ENCODE measurements at regions not wholly inside any gene's neighbourhood (a gene's known extent, or its start where the extent isn't known, plus 50 kb on each side); places are given as distances from the start of the nearest gene placed in this dataset.
"Not testable (repeated sequence)": the region's sequence is repeated elsewhere in the genome, so short reads cannot be mapped to it uniquely, and the experiment has no call there.

- DNase-seq (ENCODE audit: low read depth in 1 of 2, low spot score in 1 of 2) = no peak
- TF ChIP-seq JUND (IDR thresholded peaks at IDR 0.05; ENCODE audit: low read depth) = no peak
- in situ Hi-C loops (cut with HindIII; ENCODE audit: low pct_unique_long_range_greater_than_20kb, low sequenced_read_pairs) = no loop called here
Observed at GRCh38 chr15:79549196-79549595, 117.1 kb downstream of the MINAR1 start.

DNA sequence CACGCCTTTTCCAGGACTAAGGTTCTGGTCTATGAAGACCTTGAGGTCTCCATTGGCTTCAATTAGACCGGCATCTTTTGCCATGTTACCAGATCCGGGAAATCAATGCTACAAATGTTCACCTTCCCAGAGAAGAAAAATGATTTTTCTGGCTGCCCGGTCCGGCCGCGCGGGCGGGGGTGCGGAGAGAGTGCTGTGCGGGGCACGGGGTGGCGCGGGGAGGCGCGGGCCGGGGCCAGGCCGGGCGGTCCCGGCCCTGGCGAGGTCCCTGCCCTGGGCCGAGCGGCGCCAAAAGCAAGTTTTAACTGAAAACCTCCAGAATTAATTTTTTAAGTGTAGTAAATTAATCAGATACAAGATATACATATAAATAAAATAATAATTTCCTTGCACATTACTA, 128.2 kb downstream of the MINAR1 start:
- TF ChIP-seq JUND (IDR thresholded peaks at IDR 0.05; ENCODE audit: low read depth) = no peak
- no peak for DNase-seq (ENCODE audit: low read depth in 1 of 2, low spot score in 1 of 2)
- in situ Hi-C loops (cut with HindIII; ENCODE audit: low pct_unique_long_range_greater_than_20kb, low sequenced_read_pairs) = no loop called here

- no peak for DNase-seq (ENCODE audit: low read depth in 1 of 2, low spot score in 1 of 2)
- in situ Hi-C loops (cut with HindIII; ENCODE audit: low pct_unique_long_range_greater_than_20kb, low sequenced_read_pairs) = no loop called here
Observed at GRCh38 chr15:79561982-79562381, 129.8 kb downstream of the MINAR1 start.

DNA sequence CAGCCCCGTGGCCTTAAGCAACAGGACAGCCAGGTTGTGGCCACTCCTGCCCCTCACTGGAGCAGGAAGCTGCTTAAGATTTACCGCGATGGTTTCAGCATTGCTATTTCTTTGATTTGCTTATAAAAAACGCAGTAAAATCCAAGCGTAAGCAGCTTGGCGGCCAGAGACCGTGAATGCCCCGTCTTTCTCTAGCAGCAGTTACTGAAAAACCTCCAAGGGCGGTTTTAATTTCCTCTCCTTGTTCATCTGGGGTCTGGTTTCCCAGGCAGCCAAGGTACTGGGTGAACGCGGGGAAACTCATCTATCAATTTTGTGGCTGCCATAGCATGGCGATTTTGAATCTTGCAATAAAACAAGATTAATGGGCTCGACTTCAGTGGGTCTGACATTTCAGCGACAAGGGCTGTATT, 130.3 kb downstream of the MINAR1 start:
- DNase-seq (ENCODE audit: low read depth in 1 of 2, low spot score in 1 of 2) = no peak
- TF ChIP-seq JUND (IDR thresholded peaks at IDR 0.05; ENCODE audit: low read depth) = no peak

More at GRCh38 chr15:79561982-79562381, 129.8 kb downstream of the MINAR1 start:
- TF ChIP-seq JUND (IDR thresholded peaks at IDR 0.05; ENCODE audit: low read depth) = no peak

DNA sequence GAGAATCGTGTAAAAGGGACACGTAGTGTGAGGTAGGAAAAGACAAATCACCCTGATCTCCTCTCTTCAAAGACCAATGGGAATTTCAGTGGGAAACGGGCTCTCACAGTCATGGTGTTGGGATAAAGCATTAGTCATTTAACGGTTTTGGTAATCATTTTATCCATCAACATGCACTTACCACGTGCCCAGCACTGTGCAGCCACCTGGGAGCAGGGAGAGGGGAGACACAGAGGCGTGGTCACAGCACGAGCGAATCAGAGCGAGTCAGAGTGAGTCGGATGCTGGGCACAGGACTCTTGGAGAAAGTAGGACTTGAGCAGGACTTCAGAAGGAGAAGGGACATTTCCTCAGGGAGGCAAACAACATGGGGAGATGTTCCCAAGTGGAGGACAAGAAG, 130.8 kb downstream of the MINAR1 start:
- in situ Hi-C loops (cut with HindIII; ENCODE audit: low pct_unique_long_range_greater_than_20kb, low sequenced_read_pairs) = no loop called here
- DNase-seq (ENCODE audit: low read depth in 1 of 2, low spot score in 1 of 2) = no peak
- no peak for TF ChIP-seq JUND (IDR thresholded peaks at IDR 0.05; ENCODE audit: low read depth)

More for the DNA sequence above, 130.3 kb downstream of the MINAR1 start:
- in situ Hi-C loops (cut with HindIII; ENCODE audit: low pct_unique_long_range_greater_than_20kb, low sequenced_read_pairs) = no loop called here

- no peak for TF ChIP-seq JUND (IDR thresholded peaks at IDR 0.05; ENCODE audit: low read depth)
- no peak for DNase-seq (ENCODE audit: low read depth in 1 of 2, low spot score in 1 of 2)
- in situ Hi-C loops (cut with HindIII; ENCODE audit: low pct_unique_long_range_greater_than_20kb, low sequenced_read_pairs) = no loop called here
Observed at GRCh38 chr15:79570004-79570403, 137.9 kb downstream of the MINAR1 start.

GRCh38 chr15:79572691-79573404, 140.7 kb downstream of the MINAR1 start:
- in situ Hi-C loops (cut with HindIII; ENCODE audit: low pct_unique_long_range_greater_than_20kb, low sequenced_read_pairs) = no loop called here
- DNase-seq (ENCODE audit: low read depth in 1 of 2, low spot score in 1 of 2) = no peak
- TF ChIP-seq JUND (IDR thresholded peaks at IDR 0.05; ENCODE audit: low read depth) = no peak

DNA sequence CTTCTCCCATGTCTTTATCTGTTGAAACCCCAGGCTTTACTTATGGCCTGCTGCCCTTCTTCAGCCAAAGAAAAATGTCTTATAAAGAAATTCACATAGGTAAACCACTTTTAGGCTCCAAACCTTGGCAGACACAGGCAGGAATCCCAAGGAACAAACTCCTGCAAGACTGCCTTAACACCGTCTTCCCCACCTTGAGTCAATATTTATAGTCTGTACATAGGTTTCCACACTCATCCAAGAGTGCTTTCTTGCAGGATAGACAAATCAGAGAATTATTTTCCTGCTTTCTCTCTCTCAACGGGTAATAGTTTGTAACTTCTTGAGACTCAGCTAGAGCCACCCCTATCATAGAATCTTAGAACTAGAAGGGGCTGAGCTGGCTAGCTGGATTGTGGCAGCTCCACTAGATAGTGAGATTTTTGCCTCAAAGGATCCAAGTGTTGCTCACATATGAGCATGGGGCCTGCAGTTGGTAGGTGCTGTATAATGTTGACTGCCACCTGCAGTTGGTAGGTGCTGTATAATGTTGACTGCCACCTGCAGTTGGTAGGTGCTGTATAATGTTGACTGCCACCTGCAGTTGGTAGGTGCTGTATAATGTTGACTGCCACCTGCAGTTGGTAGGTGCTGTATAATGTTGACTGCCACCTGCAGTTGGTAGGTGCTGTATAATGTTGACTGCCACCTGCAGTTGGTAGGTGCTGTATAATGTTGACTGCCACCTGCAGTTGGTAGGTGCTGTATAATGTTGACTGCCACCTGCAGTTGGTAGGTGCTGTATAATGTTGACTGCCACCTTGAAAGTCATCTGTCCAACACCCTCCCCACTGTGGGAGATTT, 142.5 kb downstream of the MINAR1 start:
- in situ Hi-C loops (cut with HindIII; ENCODE audit: low pct_unique_long_range_greater_than_20kb, low sequenced_read_pairs) = not testable (repeated sequence)
- DNase-seq (ENCODE audit: low read depth in 1 of 2, low spot score in 1 of 2) = peak in 1 of 2 experiments; percentile 50

DNA sequence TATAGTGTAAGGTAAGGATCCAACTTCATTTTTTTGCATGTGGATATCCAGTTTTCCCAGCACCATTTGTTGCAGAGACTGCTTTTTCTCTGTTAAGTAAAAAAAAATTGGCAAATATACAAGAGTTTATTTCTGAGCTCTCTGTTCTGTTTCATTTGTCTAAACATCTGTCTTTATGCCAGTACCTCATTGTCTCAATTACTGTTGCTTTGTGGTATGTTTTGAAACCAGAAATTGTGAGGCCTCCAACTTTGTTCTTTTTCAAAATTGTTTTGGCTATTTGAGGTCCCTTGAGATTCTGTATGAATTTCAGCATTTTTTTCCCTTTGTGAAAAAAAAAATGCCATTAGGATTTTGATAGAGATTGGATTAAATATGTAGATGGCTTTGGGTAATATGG, 150.5 kb downstream of the MINAR1 start:
- TF ChIP-seq JUND (IDR thresholded peaks at IDR 0.05; ENCODE audit: low read depth) = no peak
- no peak for DNase-seq (ENCODE audit: low read depth in 1 of 2, low spot score in 1 of 2)
- in situ Hi-C loops (cut with HindIII; ENCODE audit: low pct_unique_long_range_greater_than_20kb, low sequenced_read_pairs) = no loop called here

DNA sequence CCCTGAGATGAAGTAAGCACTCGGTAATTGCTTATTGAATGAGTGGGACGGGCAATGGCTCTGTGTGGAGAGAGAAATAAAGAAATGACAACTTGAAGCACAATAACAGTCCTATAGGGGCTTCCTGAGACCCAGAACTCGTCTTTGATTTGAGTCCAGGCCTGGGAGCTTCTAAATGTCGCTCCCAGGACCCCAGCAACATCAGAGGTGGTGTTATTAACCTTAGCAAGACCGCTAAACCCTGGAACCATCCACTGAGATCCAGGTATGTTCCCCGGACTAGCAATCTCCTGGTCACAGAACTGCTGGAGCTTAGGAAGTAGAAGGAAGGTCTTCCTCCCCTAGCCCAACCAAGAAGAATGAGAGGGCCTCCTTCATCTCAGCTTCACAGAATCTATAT, 160.0 kb downstream of the MINAR1 start:
- TF ChIP-seq JUND (IDR thresholded peaks at IDR 0.05; ENCODE audit: low read depth) = no peak
- no peak for DNase-seq (ENCODE audit: low read depth in 1 of 2, low spot score in 1 of 2)
- in situ Hi-C loops (cut with HindIII; ENCODE audit: low pct_unique_long_range_greater_than_20kb, low sequenced_read_pairs) = no loop called here

DNA sequence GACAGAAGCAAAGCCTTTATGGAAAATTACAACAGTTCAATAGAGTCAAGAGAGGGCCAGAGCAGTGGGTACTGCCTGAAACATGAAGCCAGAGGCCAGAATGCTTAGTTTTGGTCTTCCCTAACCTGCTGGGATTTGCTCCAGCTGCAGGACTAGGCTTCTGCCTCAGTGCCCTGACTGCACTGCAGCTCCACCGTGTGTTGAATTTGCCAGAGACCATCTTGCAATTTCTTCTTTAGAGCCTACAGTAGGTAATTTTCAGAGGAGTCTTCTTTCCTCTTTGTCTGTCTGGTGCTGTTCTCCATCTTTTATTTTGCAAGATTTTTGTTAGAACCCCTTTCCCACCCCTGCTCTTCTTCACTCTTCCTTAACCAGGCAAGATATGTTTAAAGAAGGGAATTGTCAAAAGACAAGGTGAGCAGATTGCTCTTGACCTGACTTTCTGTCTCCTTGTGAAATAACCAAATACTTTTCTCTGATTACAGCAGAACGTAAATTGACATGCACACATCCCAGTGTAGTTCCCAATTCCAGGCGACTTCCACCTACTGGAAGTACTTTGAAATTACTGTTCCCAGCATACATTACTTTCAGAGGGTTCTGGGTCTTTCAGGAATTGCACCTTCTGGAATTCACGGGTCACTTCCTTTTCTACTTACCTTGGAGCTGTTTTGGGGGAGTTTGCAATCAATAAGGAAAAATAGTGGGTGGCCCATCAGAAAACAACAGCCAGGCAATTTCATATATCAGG, 161.2 kb downstream of the MINAR1 start:
- peak; percentile 9 to 48 for DNase-seq (ENCODE audit: low read depth in 1 of 2, low spot score in 1 of 2)
- in situ Hi-C loops (cut with HindIII; ENCODE audit: low pct_unique_long_range_greater_than_20kb, low sequenced_read_pairs) = no loop called here
- no peak for TF ChIP-seq JUND (IDR thresholded peaks at IDR 0.05; ENCODE audit: low read depth)

- no peak for TF ChIP-seq JUND (IDR thresholded peaks at IDR 0.05; ENCODE audit: low read depth)
- in situ Hi-C loops (cut with HindIII; ENCODE audit: low pct_unique_long_range_greater_than_20kb, low sequenced_read_pairs) = no loop called here
Observed at GRCh38 chr15:79595306-79595705, 163.2 kb downstream of the MINAR1 start.

More at GRCh38 chr15:79595306-79595705, 163.2 kb downstream of the MINAR1 start:
- no peak for DNase-seq (ENCODE audit: low read depth in 1 of 2, low spot score in 1 of 2)
